IPS-NIHi11 (cell line): ENCODE measurements at regions not wholly inside any gene's neighbourhood (a gene's known extent, or its start where the extent isn't known, plus 50 kb on each side); places are given as distances from the start of the nearest gene placed in this dataset.
"Not testable (repeated sequence)": the region's sequence is repeated elsewhere in the genome, so short reads cannot be mapped to it uniquely, and the experiment has no call there.

Experiments
- DNase-seq: peaks from one replicate; pipeline ENCODE4 v3.0.0; 2012; ENCODE audit warnings: mixed read lengths, low spot score

GRCh38 chr2:76697439-76697838 lies 824.7 kb downstream of the LRRTM4 start:
- not testable (repeated sequence) for DNase-seq

GRCh38 chr2:76692908-76693307 lies 829.3 kb downstream of the LRRTM4 start:
- DNase-seq: no peak

GRCh38 chr2:76688732-76689131 lies 833.4 kb downstream of the LRRTM4 start:
- DNase-seq: no peak

- DNase-seq: no peak
Observed at GRCh38 chr2:76687923-76688322, 834.3 kb downstream of the LRRTM4 start.

GRCh38 chr2:76684756-76685155 lies 837.4 kb downstream of the LRRTM4 start:
- DNase-seq: no peak

GRCh38 chr2:76679025-76679396 lies 843.2 kb downstream of the LRRTM4 start:
- DNase-seq: no peak

- no peak for DNase-seq
Observed at GRCh38 chr2:76678383-76679024, 843.7 kb downstream of the LRRTM4 start.

- no peak for DNase-seq
Observed at GRCh38 chr2:76675212-76675611, 847.0 kb downstream of the LRRTM4 start.

GRCh38 chr2:76672798-76673197 lies 849.4 kb downstream of the LRRTM4 start:
- no peak for DNase-seq

- DNase-seq: no peak
Observed at GRCh38 chr2:76669966-76670465, 852.2 kb downstream of the LRRTM4 start.

GRCh38 chr2:76668279-76668678 lies 853.9 kb downstream of the LRRTM4 start:
- DNase-seq: no peak

- no peak for DNase-seq
Observed at GRCh38 chr2:76667821-76668271, 854.3 kb downstream of the LRRTM4 start.

- peak; percentile 13 for DNase-seq
Observed at GRCh38 chr2:76642129-76642528, 880.0 kb downstream of the LRRTM4 start.

GRCh38 chr2:76641506-76641905 lies 880.7 kb downstream of the LRRTM4 start:
- no peak for DNase-seq

- DNase-seq: no peak
Observed at GRCh38 chr2:76640905-76641304, 881.3 kb downstream of the LRRTM4 start.

- no peak for DNase-seq
Observed at GRCh38 chr2:76639171-76639680, 883.0 kb downstream of the LRRTM4 start.

- no peak for DNase-seq
Observed at GRCh38 chr2:76633276-76633921, 888.8 kb downstream of the LRRTM4 start.

- DNase-seq: no peak
Observed at GRCh38 chr2:76625101-76625500, 897.1 kb downstream of the LRRTM4 start.

GRCh38 chr2:76613330-76613729 lies 902.6 kb upstream of the GCFC2 start:
- peak; percentile 7 for DNase-seq

GRCh38 chr2:76612764-76613163 lies 902.0 kb upstream of the GCFC2 start:
- DNase-seq: no peak

GRCh38 chr2:76610451-76610850 lies 899.7 kb upstream of the GCFC2 start:
- peak; percentile 9 for DNase-seq

- peak; percentile 75 for DNase-seq
Observed at GRCh38 chr2:76599732-76600368, 889.1 kb upstream of the GCFC2 start.

GRCh38 chr2:76584474-76584873 lies 873.8 kb upstream of the GCFC2 start:
- DNase-seq: no peak
